H1 (cell line): ENCODE measurements at regions not wholly inside any gene's neighbourhood (a gene's known extent, or its start where the extent isn't known, plus 50 kb on each side); places are given as distances from the start of the nearest gene placed in this dataset.

ENCODE experiments used
- CTCF ChIA-PET: fragments of 300-600 bp; sonication (Branson Sonifier 250); formaldehyde crosslinking; loops from one replicate; lab custom pipeline; 2021; ENCODE audit not compliant: partially characterized antibody; lab: Charles Lee
- POLR2A ChIA-PET: fragments of 300-600 bp; sonication (Branson Sonifier 250); formaldehyde crosslinking; loops from one replicate; lab custom pipeline; 2021; ENCODE audit warnings: inconsistent platforms; ENCODE audit not compliant: partially characterized antibody; lab: Charles Lee
- DNase-seq, 2 experiments: peaks; one replicate each; pipeline versions ENCODE4 v3.0.0 to v3.0.0-alpha.2; 2010 to 2022; ENCODE audit warnings: low spot score in 2 of 2, low read depth in 1 of 2, mixed read lengths in 1 of 2
- FAIRE-seq: peaks from 2 replicates; lab custom pipeline; 2011; peaks lifted over from hg19 to GRCh38; lab: Jason Lieb, UNC
- H2AFZ ChIP-seq: 2 replicates; pipeline ENCODE4 v1.8.1; 2012; ENCODE audit warnings: low read length, inconsistent platforms
- H2AK5ac ChIP-seq: 2 replicates; pipeline ENCODE4 v1.6.1; 2013; ENCODE audit warnings: low read depth, low read length
- H2BK120ac ChIP-seq: replicated peaks from 2 replicates; pipeline ENCODE3; 2013; ENCODE audit warnings: low read depth, low read length, inconsistent platforms
- H2BK12ac ChIP-seq: 2 replicates; pipeline ENCODE4 v1.6.1; 2013; ENCODE audit warnings: low read depth, low read length
- H2BK15ac ChIP-seq: 2 replicates; pipeline ENCODE4 v1.6.1; 2013; ENCODE audit warnings: low read length
- H2BK20ac ChIP-seq: 2 replicates; pipeline ENCODE4 v1.6.1; 2013; ENCODE audit warnings: low read length
- H2BK5ac ChIP-seq: 2 replicates; pipeline ENCODE4 v1.6.1; 2013; ENCODE audit warnings: low read depth, low read length
- H3K14ac ChIP-seq: 2 replicates; pipeline ENCODE4 v1.6.1; 2013; ENCODE audit warnings: inconsistent platforms; ENCODE audit not compliant: insufficient read length
- H3K18ac ChIP-seq: 2 replicates; pipeline ENCODE4 v1.6.1; 2013; ENCODE audit warnings: low read length; ENCODE audit errors: extremely low read depth
- H3K23ac ChIP-seq: 2 replicates; pipeline ENCODE4 v1.6.1; 2013; ENCODE audit warnings: inconsistent platforms; ENCODE audit not compliant: insufficient read length
- H3K23me2 ChIP-seq: 2 replicates; pipeline ENCODE4 v1.6.1; 2013; ENCODE audit warnings: low read depth, low read length
- H3K27ac ChIP-seq: 2 replicates; pipeline ENCODE4 v1.6.1; 2011; ENCODE audit warnings: low read depth, low read length, inconsistent platforms
- H3K27me3 ChIP-seq, 4 experiments: replicated peaks in 1 of 4; 1 replicate in 1 of 4; 2 replicates in 3 of 4; pipeline versions ENCODE4 v1.6.1 to v1.8.1; 2011 to 2013; ENCODE audit warnings: low read length in 3 of 4, mild to moderate bottlenecking in 3 of 4, inconsistent platforms in 2 of 4, mixed read lengths in 2 of 4, moderate library complexity in 1 of 4; ENCODE audit not compliant: control insufficient read depth in 3 of 4, insufficient read depth in 3 of 4; ENCODE audit errors: extremely low read depth in 1 of 4
- H3K36me3 ChIP-seq, 4 experiments: 2 replicates each; pipeline versions ENCODE4 v1.6.1 to v1.8.1; 2011 to 2013; ENCODE audit warnings: mild to moderate bottlenecking in 4 of 4, low read length in 3 of 4, moderate library complexity in 2 of 4, control low read depth in 1 of 4, inconsistent platforms in 1 of 4; ENCODE audit not compliant: insufficient read depth in 4 of 4, control insufficient read depth in 2 of 4
- H3K4ac ChIP-seq: replicated peaks from 2 replicates; pipeline ENCODE3; 2013; ENCODE audit warnings: low read length, low read depth, mixed read lengths, inconsistent platforms; ENCODE audit not compliant: insufficient read length
- H3K4me1 ChIP-seq, 4 experiments: replicated peaks in 1 of 4; 1 replicate in 1 of 4; 2 replicates in 3 of 4; pipeline versions ENCODE4 v1.6.1 to v1.8.1; 2011 to 2013; ENCODE audit warnings: low read length in 3 of 4, inconsistent platforms in 2 of 4, mixed read lengths in 1 of 4; ENCODE audit not compliant: insufficient read depth in 4 of 4, control insufficient read depth in 3 of 4
- H3K4me2 ChIP-seq, 2 experiments: 2 replicates each; pipeline versions ENCODE4 v1.6.1 to v1.8.1; 2011 to 2013; ENCODE audit warnings: low read depth in 2 of 2, low read length in 2 of 2, control low read depth in 1 of 2, inconsistent platforms in 1 of 2, mild to moderate bottlenecking in 1 of 2; ENCODE audit not compliant: insufficient read depth in 1 of 2
- H3K4me3 ChIP-seq, 4 experiments: fragments of 200-600, 300-600 bp in 1 of 4; sonication (generic), shearing (Covaris generic), sonication (Bioruptor Twin) in 1 of 4; 2 replicates each; pipeline versions ENCODE4 v1.5.1 to v1.8.1; 2011 to 2016; ENCODE audit warnings: low read length in 4 of 4, low read depth in 3 of 4, control low read depth in 2 of 4, inconsistent platforms in 2 of 4, mild to moderate bottlenecking in 2 of 4, mixed read lengths in 1 of 4, moderate library complexity in 1 of 4; ENCODE audit not compliant: insufficient read depth in 2 of 4; ENCODE audit errors: extremely low read depth in 1 of 4
- H3K56ac ChIP-seq: replicated peaks from 2 replicates; pipeline ENCODE3; 2013; ENCODE audit warnings: low read depth, mild to moderate bottlenecking, mixed read lengths, low read length, inconsistent platforms; ENCODE audit not compliant: insufficient read length
- H3K79me1 ChIP-seq: 2 replicates; pipeline ENCODE4 v1.6.1; 2013; ENCODE audit warnings: low read depth, low read length, control low read depth
- H3K79me2 ChIP-seq, 2 experiments: 2 replicates each; pipeline versions ENCODE4 v1.6.1 to v1.8.1; 2012 to 2013; ENCODE audit warnings: low read length in 2 of 2, mild to moderate bottlenecking in 2 of 2, inconsistent platforms in 1 of 2; ENCODE audit not compliant: insufficient read depth in 2 of 2, control insufficient read depth in 1 of 2
- H3K9ac ChIP-seq, 4 experiments: replicated peaks in 1 of 4; 1 replicate in 1 of 4; 2 replicates in 3 of 4; pipeline versions ENCODE4 v1.6.1 to v1.8.1; 2011 to 2013; ENCODE audit warnings: low read depth in 3 of 4, low read length in 3 of 4, control low read depth in 2 of 4, mild to moderate bottlenecking in 2 of 4, moderate library complexity in 2 of 4, inconsistent platforms in 1 of 4; ENCODE audit errors: extremely low read depth in 1 of 4
- H3K9me3 ChIP-seq, 2 experiments: 2 replicates each; pipeline versions ENCODE4 v1.6.1 to v1.8.1; 2012 to 2013; ENCODE audit warnings: mild to moderate bottlenecking in 2 of 2, moderate library complexity in 2 of 2, control low read depth in 1 of 2, inconsistent platforms in 1 of 2, low read depth in 1 of 2, low read length in 1 of 2, mixed read lengths in 1 of 2; ENCODE audit not compliant: insufficient read depth in 2 of 2
- H4K20me1 ChIP-seq, 2 experiments: replicated peaks in 1 of 2; 2 replicates each; pipeline versions ENCODE3 to v1.8.1; 2011 to 2013; ENCODE audit warnings: inconsistent platforms in 2 of 2, low read length in 2 of 2, mild to moderate bottlenecking in 1 of 2; ENCODE audit not compliant: insufficient read depth in 2 of 2, control insufficient read depth in 1 of 2
- H4K5ac ChIP-seq: 2 replicates; pipeline ENCODE4 v1.6.1; 2013; ENCODE audit warnings: low read length, low read depth, mixed read lengths, inconsistent platforms; ENCODE audit not compliant: insufficient read length
- H4K8ac ChIP-seq: 2 replicates; pipeline ENCODE4 v1.8.0; 2013; ENCODE audit warnings: mild to moderate bottlenecking, moderate library complexity, low read length, inconsistent platforms; ENCODE audit not compliant: insufficient read depth; ENCODE audit errors: extremely low read depth
- H4K91ac ChIP-seq: replicated peaks from 2 replicates; pipeline ENCODE3; 2013; ENCODE audit warnings: low read length, mixed read lengths, inconsistent platforms; ENCODE audit not compliant: insufficient read length
- BACH1 ChIP-seq: IDR thresholded peaks from 2 replicates; pipeline ENCODE4 v1.6.1; 2012; ENCODE audit warnings: low read length, improper control_type of control experiment
- BRCA1 ChIP-seq: IDR thresholded peaks from 2 replicates; pipeline ENCODE4 v1.6.1; 2012; ENCODE audit warnings: low read depth, low read length, improper control_type of control experiment
- CBX8 ChIP-seq: fragments of 300-800, 300-1000 bp; sonication (generic); IDR thresholded peaks from 2 replicates; pipeline ENCODE4 v1.7.1; 2016; ENCODE audit warnings: low read depth, low read length, borderline replicate concordance
- CEBPB ChIP-seq: IDR thresholded peaks from 2 replicates; pipeline ENCODE4 v1.6.1; 2012; ENCODE audit warnings: low read depth, low read length
- EZH2 ChIP-seq: fragments of 200-600 bp; sonication (generic); IDR thresholded peaks from 2 replicates; pipeline ENCODE4 v1.7.1; 2012; ENCODE audit warnings: low read depth, mild to moderate bottlenecking, moderate library complexity, low read length, inconsistent platforms; ENCODE audit not compliant: severe bottlenecking
- KDM4A ChIP-seq: IDR thresholded peaks from one replicate; pipeline ENCODE4 v1.7.1; 2012; ENCODE audit warnings: low read depth, mild to moderate bottlenecking, moderate library complexity, low read length, inconsistent platforms; ENCODE audit not compliant: severe bottlenecking
- MAFK ChIP-seq: IDR thresholded peaks from 2 replicates; pipeline ENCODE4 v1.6.1; 2012; ENCODE audit warnings: low read depth, mild to moderate bottlenecking, improper control_type of control experiment, low read length
- RBBP5 ChIP-seq: IDR thresholded peaks from 2 replicates; pipeline ENCODE4 v1.7.1; 2012; ENCODE audit warnings: low read depth, mild to moderate bottlenecking, inconsistent platforms, low read length, moderate library complexity, borderline replicate concordance
- RXRA ChIP-seq: IDR thresholded peaks from 2 replicates; pipeline ENCODE4 v1.6.1; 2011; ENCODE audit warnings: low read depth, mild to moderate bottlenecking, low read length, moderate library complexity; ENCODE audit not compliant: insufficient read depth
- SAP30 ChIP-seq: fragments of 300-600 bp; sonication (generic); IDR thresholded peaks from 2 replicates; pipeline ENCODE4 v1.7.1; 2012; ENCODE audit warnings: low read length, moderate library complexity, mild to moderate bottlenecking, inconsistent platforms; ENCODE audit not compliant: insufficient read depth, insufficient replicate concordance
- SIRT6 ChIP-seq: IDR thresholded peaks from one replicate; pipeline ENCODE4 v1.7.1; 2012; ENCODE audit warnings: low read length, inconsistent platforms
- SP4 ChIP-seq: IDR thresholded peaks from 2 replicates; pipeline ENCODE4 v1.6.1; 2012; ENCODE audit warnings: low read length, inconsistent platforms
- TCF12 ChIP-seq: IDR thresholded peaks from 2 replicates; pipeline ENCODE4 v1.6.1; 2011; ENCODE audit warnings: low read depth, mild to moderate bottlenecking, low read length
- WGBS, 2 experiments: shearing (Covaris generic) in 1 of 2; methylation state at CpG; one replicate each; pipeline versions ENCODE4 v1.1.6 to v1.1.7; 2013 to 2015; ENCODE audit warnings: low lambda C conversion rate in 2 of 2, mixed read lengths in 2 of 2, inconsistent platforms in 1 of 2, low coverage in 1 of 2, missing lambda C conversion rate in 1 of 2; ENCODE audit not compliant: insufficient replicate concordance in 2 of 2, insufficient coverage in 1 of 2, insufficient read length in 1 of 2; ENCODE audit errors: extremely low coverage in 1 of 2, missing lambda C conversion rate in 1 of 2; 5-methylcytosine and 5-hydroxymethylcytosine counted together
- TF ChIP-seq, protein P1 (sequence below): IDR thresholded peaks from 2 replicates; pipeline ENCODE4 v1.6.1; 2011; ENCODE audit warnings: low read length, improper control_type of control experiment

DNA sequence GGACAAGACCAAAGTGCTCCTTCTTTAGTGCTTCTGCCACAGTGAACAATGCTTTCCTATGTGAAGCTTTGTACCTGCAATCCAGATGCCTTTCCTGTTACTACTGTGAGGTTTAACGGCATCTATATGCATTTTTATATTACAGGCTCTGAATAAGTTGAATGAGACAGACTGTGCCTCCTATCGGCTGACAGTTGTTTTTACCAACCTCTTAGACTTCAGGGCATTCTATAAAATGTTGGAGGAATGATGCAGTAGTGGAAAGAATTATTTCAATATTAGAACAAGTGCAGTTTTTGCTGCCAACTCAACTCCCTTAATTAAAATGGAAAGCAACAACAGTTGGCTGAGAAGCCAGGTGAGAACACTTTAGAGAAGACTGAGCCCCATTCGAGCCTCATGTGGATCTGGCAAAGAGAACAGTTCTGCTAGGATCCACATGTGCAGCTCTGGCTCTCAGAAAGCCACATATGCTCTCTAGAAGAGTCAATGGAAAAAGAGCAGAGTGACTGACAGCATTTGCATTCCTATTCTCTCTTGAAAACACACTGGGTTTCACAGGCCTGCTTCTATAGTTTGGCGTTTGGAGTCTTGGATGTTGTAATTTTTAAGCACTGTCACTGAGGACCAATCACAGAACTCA is 147.5 kb downstream of the LURAP1L start:
- Histone ChIP-seq H3K56ac (no peak overlapping the region), H2BK20ac (no peak overlapping the region), H2BK12ac (no peak overlapping the region), H3K4me3 (no peak overlapping the region), H3K4me2 (no peak overlapping the region), H3K9ac (no peak overlapping the region), H3K79me2 (no peaks in the 10 kb centered on the region), H4K5ac (no peak overlapping the region), H3K9me3 (no peaks in the 10 kb centered on the region), H2AFZ (0 out of 2 replicates have a peak overlapping the region, but pooled peaks have one; percentile 22), H3K27me3 (no peaks in the 10 kb centered on the region), H3K18ac (no peak overlapping the region), H3K14ac (no peak overlapping the region), H3K36me3 (no peaks in the 10 kb centered on the region), H3K4me1 (no peaks in the 10 kb centered on the region), H2BK5ac (no peak overlapping the region), H4K20me1 (no peaks in the 10 kb centered on the region), H3K23ac (no peak overlapping the region), H2BK120ac (no peak overlapping the region), H3K27ac (no peak overlapping the region), H2BK15ac (no peak overlapping the region), H4K8ac (no peak overlapping the region), H2AK5ac (no peak overlapping the region), H3K4ac (no peak overlapping the region), H3K23me2 (no peaks in the 10 kb centered on the region), H3K79me1 (no peaks in the 10 kb centered on the region), H4K91ac (no peak overlapping the region)
- FAIRE-seq (no peak), DNase-seq (no peak)
- ChIA-PET POLR2A (no interaction called here), CTCF (interaction anchor here (0.9 kb wide), 1 partner anchor 104 kb away, joined by 3 read pairs; no protein-coding TSS in a partner anchor)
- 85% methylated on average over 4 of the region's 4 CpGs; no CpG with 5 or more reads in 1 of the 2 experiments for WGBS, 2 experiments
- TF ChIP-seq MAFK: no peak
- TF ChIP-seq, protein P1, sequence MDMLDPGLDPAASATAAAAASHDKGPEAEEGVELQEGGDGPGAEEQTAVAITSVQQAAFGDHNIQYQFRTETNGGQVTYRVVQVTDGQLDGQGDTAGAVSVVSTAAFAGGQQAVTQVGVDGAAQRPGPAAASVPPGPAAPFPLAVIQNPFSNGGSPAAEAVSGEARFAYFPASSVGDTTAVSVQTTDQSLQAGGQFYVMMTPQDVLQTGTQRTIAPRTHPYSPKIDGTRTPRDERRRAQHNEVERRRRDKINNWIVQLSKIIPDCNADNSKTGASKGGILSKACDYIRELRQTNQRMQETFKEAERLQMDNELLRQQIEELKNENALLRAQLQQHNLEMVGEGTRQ: no peak
- no peak for TF ChIP-seq BACH1
- no peak for TF ChIP-seq SIRT6
- TF ChIP-seq SAP30: no peak
- TF ChIP-seq RXRA: no peak
- no peak for TF ChIP-seq SP4
- TF ChIP-seq TCF12: no peak
- TF ChIP-seq RBBP5: no peak
- TF ChIP-seq BRCA1: no peak
- no peak for TF ChIP-seq CEBPB
- no peak for TF ChIP-seq EZH2
- no peak for TF ChIP-seq KDM4A
- no peak for TF ChIP-seq CBX8
